ENCODE measurements at regions not wholly inside any gene's neighbourhood (a gene's known extent, or its start where the extent isn't known, plus 50 kb on each side); places are given as distances from the start of the nearest gene placed in this dataset.

- no peak for TF ChIP-seq CTCF (conservative IDR thresholded peaks at IDR 0.05; ENCODE audit: low read depth, low read length)
- no peak for TF ChIP-seq EZH2 (IDR thresholded peaks at IDR 0.05; ENCODE audit: borderline replicate concordance, low read depth, low read length, poor library complexity, severe bottlenecking)
These were observed 382.5 kb downstream of the TMEM161B start for GRCh38 chr5:87886164-87886563.

Measured in A673 (cell line).